HEK293T (cell line): ENCODE measurements at regions not wholly inside any gene's neighbourhood (a gene's known extent, or its start where the extent isn't known, plus 50 kb on each side); places are given as distances from the start of the nearest gene placed in this dataset.

Experiments used
- CTCF ChIA-PET: fragments of 350-600 bp; formaldehyde crosslinking; extraction: SDS; loops from one replicate; lab custom pipeline; 2021; ENCODE audit warnings: antibody characterized with exemption, inconsistent platforms; lab: Yijun Ruan, JAX
- POLR2A ChIA-PET: fragments of 350-600 bp; formaldehyde crosslinking; extraction: SDS; loops from one replicate; lab custom pipeline; 2020; ENCODE audit warnings: antibody characterized with exemption, inconsistent platforms; lab: Yijun Ruan, JAX
- DNase-seq: peaks from one replicate; pipeline ENCODE4 v3.0.0; 2012; ENCODE audit warnings: mixed read lengths; ENCODE audit errors: extremely low spot score
- ARNT ChIP-seq: fragments of 450-650 bp; IDR thresholded peaks from 2 replicates; pipeline ENCODE4 v1.6.1; 2017; ENCODE audit warnings: mild to moderate bottlenecking
- BHLHE40 ChIP-seq: fragments of 450-650 bp; IDR thresholded peaks from 2 replicates; pipeline ENCODE4 v1.6.1; 2016; ENCODE audit warnings: mild to moderate bottlenecking, moderate library complexity, borderline replicate concordance
- CTBP1 ChIP-seq: fragments of 450-650 bp; IDR thresholded peaks from 2 replicates; pipeline ENCODE4 v1.6.1; 2016; ENCODE audit warnings: borderline replicate concordance
- ELF4 ChIP-seq: fragments of 450-650 bp; IDR thresholded peaks from 2 replicates; pipeline ENCODE4 v1.6.1; 2017; ENCODE audit warnings: antibody characterized with exemption
- FOXA1 ChIP-seq: fragments of 450-650 bp; IDR thresholded peaks from 2 replicates; pipeline ENCODE4 v1.6.1; 2016; ENCODE audit warnings: mild to moderate bottlenecking
- FOXK2 ChIP-seq: fragments of 450-650 bp; IDR thresholded peaks from 2 replicates; pipeline ENCODE4 v1.6.1; 2016; ENCODE audit warnings: mild to moderate bottlenecking
- FOXM1 ChIP-seq: fragments of 450-650 bp; IDR thresholded peaks from 2 replicates; pipeline ENCODE4 v1.6.1; 2017; ENCODE audit warnings: mild to moderate bottlenecking, borderline replicate concordance
- HDGF ChIP-seq: fragments of 450-650 bp; IDR thresholded peaks from 2 replicates; pipeline ENCODE4 v1.6.1; 2017; ENCODE audit warnings: antibody characterized with exemption, borderline replicate concordance
- L3MBTL2 ChIP-seq: fragments of 450-650 bp; conservative IDR thresholded peaks from 2 replicates; pipeline ENCODE4 v1.6.1; 2016; ENCODE audit warnings: mild to moderate bottlenecking
- LEF1 ChIP-seq: fragments of 450-650 bp; IDR thresholded peaks from 2 replicates; pipeline ENCODE4 v1.6.1; 2017; ENCODE audit warnings: mild to moderate bottlenecking, borderline replicate concordance
- NFRKB ChIP-seq: fragments of 450-650 bp; IDR thresholded peaks from 2 replicates; pipeline ENCODE4 v1.6.1; 2016; ENCODE audit warnings: mild to moderate bottlenecking, moderate library complexity
- PKNOX1 ChIP-seq: fragments of 450-650 bp; IDR thresholded peaks from 2 replicates; pipeline ENCODE4 v1.6.1; 2016
- SP1 ChIP-seq: fragments of 450-650 bp; IDR thresholded peaks from 2 replicates; pipeline ENCODE4 v1.6.1; 2017
- SUZ12 ChIP-seq: fragments of 450-650 bp; IDR thresholded peaks from 2 replicates; pipeline ENCODE4 v1.6.1; 2016; ENCODE audit warnings: mild to moderate bottlenecking
- TARDBP ChIP-seq: fragments of 450-650 bp; IDR thresholded peaks from 2 replicates; pipeline ENCODE4 v1.6.1; 2016
- ZNF384 ChIP-seq: fragments of 450-650 bp; IDR thresholded peaks from 2 replicates; pipeline ENCODE4 v1.6.1; 2016

DNA sequence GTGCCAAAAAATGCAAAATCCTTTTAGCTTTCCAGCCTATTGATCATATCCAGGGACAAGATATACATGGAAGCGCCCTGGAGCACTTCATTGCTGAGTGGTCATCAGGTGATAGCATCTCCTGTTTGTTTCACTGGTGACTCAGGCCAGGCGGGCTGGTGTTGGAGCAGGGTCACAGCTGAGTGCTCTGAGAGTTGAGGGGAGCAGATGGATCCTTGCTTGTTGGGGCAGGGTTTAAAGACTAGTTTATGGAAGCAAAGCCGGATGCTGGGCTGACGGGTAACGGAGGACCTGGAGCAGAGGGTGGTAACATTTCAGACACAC, 405.0 kb upstream of the TPM1 start:
- ChIA-PET CTCF (no interaction called here), POLR2A (no interaction called here)
- no peak for DNase-seq
- TF ChIP-seq BHLHE40 (no peak), FOXK2 (no peak), HDGF (no peak), FOXA1 (no peak), ELF4 (no peak), PKNOX1 (no peak), SP1 (no peak), LEF1 (no peak), ZNF384 (no peak), L3MBTL2 (no peak), FOXM1 (no peak), ARNT (no peak), TARDBP (no peak)

DNA sequence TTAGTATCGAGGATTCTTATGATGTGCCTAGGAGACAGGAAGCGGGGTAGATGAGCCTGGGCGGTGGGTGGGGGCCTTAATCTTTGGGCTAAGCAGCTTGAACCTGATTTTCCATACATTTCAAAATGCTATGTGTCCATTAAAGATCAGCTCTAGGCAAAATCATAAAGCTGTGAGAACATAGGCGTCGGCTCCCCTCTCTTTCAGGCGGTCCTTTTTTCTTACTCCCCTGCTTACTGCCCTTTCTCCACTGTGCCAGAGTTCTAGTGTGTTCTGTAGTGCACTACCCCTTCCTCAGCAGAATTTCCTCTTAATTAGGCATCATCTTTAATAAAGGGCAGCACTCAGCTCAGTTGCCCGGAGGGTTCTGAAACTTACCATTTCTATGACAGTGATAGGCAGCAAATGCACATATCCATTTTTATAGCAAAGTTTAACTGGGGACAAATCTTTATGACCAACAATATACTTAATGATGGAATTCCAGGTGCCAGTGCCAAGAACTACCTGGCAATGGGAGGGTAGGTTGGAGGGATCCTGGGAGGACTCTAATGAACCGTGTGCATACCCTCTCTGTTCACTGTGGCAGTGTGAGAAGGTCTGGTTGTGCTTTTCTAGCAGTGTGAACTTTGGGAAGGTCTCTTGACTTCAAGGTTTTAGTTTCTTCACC, 404.5 kb upstream of the TPM1 start:
- DNase-seq: no peak
- ChIA-PET POLR2A (no interaction called here), CTCF (no interaction called here)
- TF ChIP-seq CTBP1 (no peak), LEF1 (no peak), ARNT (no peak), FOXA1 (no peak), NFRKB (no peak), PKNOX1 (no peak), FOXM1 (no peak), TARDBP (no peak), ZNF384 (no peak), L3MBTL2 (no peak), SUZ12 (no peak), SP1 (no peak), HDGF (no peak), FOXK2 (no peak), BHLHE40 (no peak), ELF4 (no peak)

- ChIA-PET CTCF (no interaction called here), POLR2A (no interaction called here)
- TF ChIP-seq SP1 (no peak), FOXK2 (no peak), HDGF (no peak), PKNOX1 (no peak), ZNF384 (no peak), SUZ12 (no peak), FOXM1 (no peak), L3MBTL2 (no peak), NFRKB (no peak), ARNT (no peak)
- no peak for DNase-seq
Measured at GRCh38 chr15:62639432-62639831, 403.1 kb upstream of the TPM1 start.

GRCh38 chr15:62639906-62640605, 402.5 kb upstream of the TPM1 start:
- POLR2A ChIA-PET: no interaction called here
- CTCF ChIA-PET: no interaction called here
- TF ChIP-seq FOXM1 (no peak), TARDBP (no peak), PKNOX1 (no peak), ELF4 (no peak), ZNF384 (no peak), HDGF (no peak), SP1 (no peak), BHLHE40 (no peak), CTBP1 (no peak), FOXK2 (no peak), SUZ12 (no peak), LEF1 (no peak), L3MBTL2 (no peak), FOXA1 (no peak), NFRKB (no peak), ARNT (no peak)
- DNase-seq: no peak

GRCh38 chr15:62641825-62642224, 400.7 kb upstream of the TPM1 start:
- ChIA-PET CTCF (interaction anchor here (0.6 kb wide), 1 partner anchor 14 kb away, joined by 4 read pairs; no protein-coding TSS in a partner anchor), POLR2A (no interaction called here)
- DNase-seq: no peak
- no peak for TF ChIP-seq HDGF
- TF ChIP-seq TARDBP: no peak
- no peak for TF ChIP-seq FOXK2
- no peak for TF ChIP-seq CTBP1
- no peak for TF ChIP-seq ARNT
